MCF 10A (cell line): ENCODE measurements at regions not wholly inside any gene's neighbourhood (a gene's known extent, or its start where the extent isn't known, plus 50 kb on each side); places are given as distances from the start of the nearest gene placed in this dataset.

Experiments
- BruUV-seq: library from RNA; stranded (reverse); fragments of 400-500 nt; replicated peaks from 2 replicates; lab custom pipeline; 2021; lab: Mats Ljungman, UMichigan
- CTCF ChIA-PET: fragments of 300-600 bp; sonication (Branson Sonifier 250); formaldehyde crosslinking; extraction: SDS; loops from one replicate; lab custom pipeline; 2021; ENCODE audit warnings: antibody characterized with exemption, inconsistent platforms; lab: Yijun Ruan, JAX
- POLR2A ChIA-PET: fragments of 300-600, 350-650 bp; sonication (Branson Sonifier 250); formaldehyde crosslinking; extraction: SDS; loops from one replicate; lab custom pipeline; 2020; ENCODE audit warnings: antibody characterized with exemption, inconsistent platforms; lab: Yijun Ruan, JAX
- DNase-seq: peaks from one replicate; pipeline ENCODE4 v3.0.0-alpha.2; 2018; ENCODE audit not compliant: unreplicated experiment
- H3K27ac Mint-ChIP-seq: one replicate; pipeline ENCODE4 v1.8.0; 2022; ENCODE audit warnings: mild to moderate bottlenecking, low read depth, mixed read lengths; ENCODE audit not compliant: unreplicated experiment
- H3K27me3 Mint-ChIP-seq: one replicate; pipeline ENCODE4 v1.8.0; 2022; ENCODE audit warnings: mixed read lengths; ENCODE audit not compliant: insufficient read depth, unreplicated experiment
- H3K36me3 Mint-ChIP-seq: one replicate; pipeline ENCODE4 v1.8.0; 2022; ENCODE audit warnings: mild to moderate bottlenecking, moderate library complexity, mixed read lengths; ENCODE audit not compliant: insufficient read depth, unreplicated experiment
- H3K4me1 Mint-ChIP-seq: one replicate; pipeline ENCODE4 v1.8.0; 2022; ENCODE audit warnings: mixed read lengths; ENCODE audit not compliant: insufficient read depth, unreplicated experiment
- H3K4me3 Mint-ChIP-seq: one replicate; pipeline ENCODE4 v1.8.0; 2022; ENCODE audit warnings: mild to moderate bottlenecking, moderate library complexity, mixed read lengths; ENCODE audit not compliant: unreplicated experiment
- H3K9me3 Mint-ChIP-seq: one replicate; pipeline ENCODE4 v1.8.0; 2022; ENCODE audit warnings: mixed read lengths; ENCODE audit not compliant: unreplicated experiment
- CTCF ChIP-seq: fragments of 200-600 bp; IDR thresholded peaks from one replicate; pipeline ENCODE4 v1.8.0; 2022; ENCODE audit warnings: antibody characterized with exemption, mild to moderate bottlenecking; ENCODE audit not compliant: unreplicated experiment
- intact Hi-C: fragments of 100-400 bp; cut with micrococcal nuclease; formaldehyde crosslinking; loops from 2 replicates; pipeline ENCODE4 v1.14.1; 2022

DNA sequence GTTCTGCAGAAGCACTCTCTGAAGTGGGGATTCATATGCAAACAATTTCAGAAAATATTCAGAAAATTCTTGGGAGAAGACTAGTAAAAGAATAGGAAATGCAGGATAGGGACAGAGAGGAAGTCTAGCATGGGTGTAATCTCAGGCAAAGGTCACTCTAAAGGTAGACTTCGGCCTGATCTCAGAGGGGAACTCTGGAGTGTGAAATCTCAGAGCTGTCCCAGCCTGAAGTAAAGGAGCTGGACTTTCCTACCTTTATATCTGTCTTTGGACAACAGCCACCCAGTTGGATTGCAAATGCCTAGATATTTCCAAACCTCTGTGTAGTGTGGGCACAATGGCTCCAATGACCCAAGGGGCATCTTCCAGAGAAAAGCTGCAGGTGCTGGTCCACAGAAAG lies 379.8 kb downstream of the GPATCH2 start:
- Mint-ChIP-seq H3K9me3 (no peaks in the 10 kb centered on the region), H3K27ac (no peak overlapping the region), H3K36me3 (no peaks in the 10 kb centered on the region), H3K4me1 (no peaks in the 10 kb centered on the region), H3K27me3 (no peaks in the 10 kb centered on the region), H3K4me3 (no peak overlapping the region)
- ChIA-PET POLR2A (no interaction called here), CTCF (interaction anchor here (0.5 kb wide), 1 partner anchor 58 kb away, joined by 4 read pairs; no protein-coding TSS in a partner anchor)
- no peak for TF ChIP-seq CTCF
- no TSS peak for BruUV-seq
- DNase-seq, result no peak
- intact Hi-C loops, result no loop called here

GRCh38 chr1:217249857-217250256 lies 381.0 kb downstream of the GPATCH2 start:
- H3K4me3 Mint-ChIP-seq, result no peak overlapping the region
- no peak for DNase-seq
- BruUV-seq, result no TSS peak
- no peaks in the 10 kb centered on the region for H3K9me3 Mint-ChIP-seq
- H3K36me3 Mint-ChIP-seq, result no peaks in the 10 kb centered on the region
- H3K27ac Mint-ChIP-seq, result no peak overlapping the region
- no peaks in the 10 kb centered on the region for H3K27me3 Mint-ChIP-seq
- no peaks in the 10 kb centered on the region for H3K4me1 Mint-ChIP-seq
- TF ChIP-seq CTCF, result no peak
- CTCF ChIA-PET, result interaction anchor here (0.9 kb wide), 1 partner anchor 22 kb away, joined by 4 read pairs; no protein-coding TSS in a partner anchor
- intact Hi-C loops, result no loop called here
- POLR2A ChIA-PET, result no interaction called here

- no peak overlapping the region for H3K4me3 Mint-ChIP-seq
- no peaks in the 10 kb centered on the region for H3K36me3 Mint-ChIP-seq
- H3K4me1 Mint-ChIP-seq, result no peaks in the 10 kb centered on the region
- intact Hi-C loops, result no loop called here
- H3K9me3 Mint-ChIP-seq, result no peaks in the 10 kb centered on the region
- no peak for TF ChIP-seq CTCF
- CTCF ChIA-PET, result interaction anchor here (0.6 to 1.3 kb wide), 3 partner anchors 10 to 21 kb away, joined by 3 to 6 read pairs (median 4); no protein-coding TSS in a partner anchor
- H3K27ac Mint-ChIP-seq, result no peak overlapping the region
- peaks cover 8% of the 10 kb centered on the region for H3K27me3 Mint-ChIP-seq
- DNase-seq, result no peak
- no TSS peak for BruUV-seq
- POLR2A ChIA-PET, result no interaction called here
These were observed 385.9 kb downstream of the GPATCH2 start for GRCh38 chr1:217244971-217245370.

DNA sequence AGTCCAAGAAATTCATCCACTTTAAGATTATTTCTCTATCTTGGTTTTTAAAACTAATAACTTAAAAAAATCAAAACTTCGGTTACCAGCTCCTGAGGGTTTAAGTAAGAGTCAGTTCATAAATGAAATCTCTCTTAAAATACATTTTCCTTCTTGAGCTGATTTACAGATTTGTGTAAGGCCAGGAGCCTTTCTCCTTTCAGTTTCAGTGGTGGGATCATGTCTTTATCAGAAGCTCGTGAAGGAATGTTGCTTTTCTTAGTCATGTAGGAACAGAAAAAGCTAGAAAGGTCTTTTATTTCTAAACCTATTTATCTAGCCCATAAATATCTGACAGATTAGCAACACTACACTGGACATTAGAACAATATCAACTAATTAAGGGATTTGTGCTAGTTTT lies 390.2 kb downstream of the GPATCH2 start:
- CTCF ChIA-PET, result interaction anchor here (0.5 kb wide), 1 partner anchor 59 kb away, joined by 3 read pairs; no protein-coding TSS in a partner anchor
- no peaks in the 10 kb centered on the region for H3K36me3 Mint-ChIP-seq
- no peak for TF ChIP-seq CTCF

More for the DNA sequence above, 390.2 kb downstream of the GPATCH2 start:
- intact Hi-C loops, result no loop called here
- Mint-ChIP-seq H3K4me1 (no peaks in the 10 kb centered on the region), H3K9me3 (no peaks in the 10 kb centered on the region), H3K4me3 (no peak overlapping the region), H3K27me3 (peaks cover 8% of the 10 kb centered on the region), H3K27ac (no peak overlapping the region)
- BruUV-seq, result no TSS peak
- POLR2A ChIA-PET, result interaction anchor here (0.6 to 0.7 kb wide), 3 partner anchors 14 to 46 kb away, joined by 3 read pairs; no protein-coding TSS in a partner anchor
- no peak for DNase-seq
